Islet precursor cell (in vitro differentiated cells): ENCODE measurements at regions not wholly inside any gene's neighbourhood (a gene's known extent, or its start where the extent isn't known, plus 50 kb on each side); places are given as distances from the start of the nearest gene placed in this dataset.
"Not testable (repeated sequence)": the region's sequence is repeated elsewhere in the genome, so short reads cannot be mapped to it uniquely, and the experiment has no call there.

Experiments used
- DNase-seq: peaks from one replicate; pipeline ENCODE4 v3.0.0-alpha.2; 2018

GRCh38 chr10:45056806-45057205 is 56.1 kb downstream of the ZNF22 start:
- not testable (repeated sequence) for DNase-seq

DNA sequence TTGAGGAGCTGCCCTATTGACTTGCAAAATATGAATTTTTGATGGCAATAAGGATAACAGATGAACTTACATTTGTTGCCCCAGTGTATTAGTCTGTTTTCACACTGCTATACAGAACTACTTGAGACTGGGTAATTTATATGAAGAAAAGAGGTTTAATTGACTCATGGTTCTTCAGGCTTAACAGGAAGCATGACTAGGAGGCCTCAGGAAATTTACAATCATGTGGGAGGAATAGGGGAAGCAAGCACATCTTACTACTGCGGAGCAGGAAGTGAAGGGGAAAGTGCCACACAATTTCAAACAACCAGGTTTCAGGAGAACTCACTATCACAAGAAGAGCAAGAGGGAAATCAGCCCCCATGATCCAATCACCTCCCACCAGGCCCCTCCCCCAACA is 57.9 kb downstream of the ZNF22 start:
- DNase-seq = no peak

GRCh38 chr10:45058992-45059561 is 58.4 kb downstream of the ZNF22 start:
- DNase-seq = no peak

DNA sequence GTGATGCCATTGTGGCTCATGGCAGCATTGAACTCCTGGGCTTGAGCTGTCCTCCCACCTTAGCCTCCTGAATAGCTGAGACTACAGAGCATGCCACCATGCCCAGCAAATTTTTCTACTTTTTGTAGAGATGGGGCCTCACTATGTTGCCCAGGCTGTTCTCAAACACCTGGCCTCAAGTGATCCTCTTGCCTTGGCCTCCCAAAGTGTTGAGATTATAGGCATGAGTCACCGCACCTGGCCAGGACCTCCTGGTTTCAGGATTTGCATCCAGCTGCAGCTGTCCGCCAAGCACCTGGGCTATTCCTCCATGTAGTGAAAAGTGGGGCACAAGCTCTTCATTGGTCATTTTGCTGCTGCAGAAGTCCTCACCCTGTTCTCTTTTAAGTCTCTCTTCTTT is 58.9 kb downstream of the ZNF22 start:
- DNase-seq = no peak

GRCh38 chr10:45061982-45062381 is 61.3 kb downstream of the ZNF22 start:
- no peak for DNase-seq

DNA sequence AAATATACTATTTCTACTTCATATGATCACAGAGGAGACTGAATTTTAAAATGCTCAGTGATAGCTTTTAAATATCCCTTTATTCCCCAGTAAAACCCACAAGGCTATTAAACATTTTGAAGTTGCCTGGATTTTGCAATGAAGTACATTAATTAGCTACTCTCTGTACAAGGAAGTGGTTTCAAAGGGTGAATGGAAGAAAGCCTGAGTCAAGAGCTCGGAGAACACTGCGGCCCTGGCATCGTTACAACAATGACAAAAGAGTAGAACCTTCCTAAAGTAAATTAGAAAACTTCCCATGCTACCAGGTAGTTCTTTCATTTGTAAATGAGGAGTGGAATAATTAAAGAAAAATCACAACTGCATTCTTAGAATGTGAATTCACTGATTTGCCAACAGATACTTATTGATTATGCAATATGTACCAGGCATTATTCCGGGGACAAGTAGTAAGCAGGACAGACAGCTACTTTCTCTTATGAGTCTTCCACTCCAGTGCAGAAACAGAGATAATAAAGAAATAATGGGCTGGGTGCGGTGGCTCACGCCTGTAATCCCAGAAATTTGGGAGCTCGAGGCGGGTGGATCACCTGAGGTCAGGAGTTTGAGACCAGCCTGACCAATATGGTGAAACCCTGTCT is 63.0 kb downstream of the ZNF22 start:
- DNase-seq = no peak

- no peak for DNase-seq
Observed at GRCh38 chr10:45064998-45065397, 64.3 kb downstream of the ZNF22 start.

DNA sequence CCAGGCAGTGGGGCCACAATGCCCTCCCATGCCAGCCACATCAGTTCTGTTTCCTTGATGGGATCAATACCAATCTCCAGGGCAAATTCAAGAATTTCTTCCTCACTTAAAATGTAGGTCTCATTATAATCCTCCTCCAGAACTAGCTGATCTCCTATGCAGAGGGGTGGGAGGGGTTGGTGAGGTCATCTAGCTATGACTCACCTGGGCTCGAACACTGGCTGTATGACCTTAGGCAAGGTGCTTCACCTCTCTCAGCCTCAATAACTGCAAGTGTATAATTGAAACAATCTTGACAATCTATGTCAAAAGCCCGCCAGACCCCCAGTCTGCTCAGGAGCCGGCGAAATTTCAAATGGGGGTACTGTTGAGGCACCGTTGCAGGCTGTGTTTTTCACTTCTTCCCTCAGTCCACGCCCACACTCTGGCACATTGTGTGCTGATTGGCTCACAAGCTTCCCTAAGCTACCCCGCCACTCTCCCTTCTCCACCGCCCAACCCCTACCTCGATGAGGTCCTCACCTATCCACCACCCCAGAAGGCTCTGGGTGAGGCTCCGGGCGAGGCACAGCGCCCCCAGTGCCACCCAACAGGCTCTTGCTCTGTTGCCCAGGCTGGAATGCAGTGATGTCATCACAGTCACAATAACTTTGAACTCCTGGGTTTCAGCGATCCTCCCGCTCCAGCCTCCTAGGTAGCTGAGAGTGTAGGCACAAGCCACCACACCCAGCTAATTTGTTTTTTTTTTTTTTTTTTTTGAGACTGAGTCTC is 70.5 kb downstream of the ZNF22 start:
- peak; percentile 72 for DNase-seq

DNA sequence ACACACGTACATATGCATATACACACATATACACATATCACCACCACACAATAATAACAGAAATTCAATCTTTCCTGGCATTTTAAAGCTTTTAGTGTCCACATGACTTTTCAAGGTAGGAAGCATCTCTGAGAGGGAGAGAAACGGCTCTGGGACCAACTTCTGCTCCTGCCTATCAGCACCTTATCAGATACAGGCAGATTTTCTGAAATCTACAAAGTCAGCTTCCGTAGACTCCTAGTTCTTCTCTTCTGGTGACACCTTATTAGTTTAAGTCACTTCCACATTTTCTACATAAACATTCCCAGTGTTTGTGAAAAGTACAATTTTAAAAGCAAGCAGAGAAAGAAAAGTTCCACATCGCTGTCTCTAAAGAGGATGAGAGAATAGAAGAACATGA is 74.5 kb downstream of the ZNF22 start:
- no peak for DNase-seq

DNA sequence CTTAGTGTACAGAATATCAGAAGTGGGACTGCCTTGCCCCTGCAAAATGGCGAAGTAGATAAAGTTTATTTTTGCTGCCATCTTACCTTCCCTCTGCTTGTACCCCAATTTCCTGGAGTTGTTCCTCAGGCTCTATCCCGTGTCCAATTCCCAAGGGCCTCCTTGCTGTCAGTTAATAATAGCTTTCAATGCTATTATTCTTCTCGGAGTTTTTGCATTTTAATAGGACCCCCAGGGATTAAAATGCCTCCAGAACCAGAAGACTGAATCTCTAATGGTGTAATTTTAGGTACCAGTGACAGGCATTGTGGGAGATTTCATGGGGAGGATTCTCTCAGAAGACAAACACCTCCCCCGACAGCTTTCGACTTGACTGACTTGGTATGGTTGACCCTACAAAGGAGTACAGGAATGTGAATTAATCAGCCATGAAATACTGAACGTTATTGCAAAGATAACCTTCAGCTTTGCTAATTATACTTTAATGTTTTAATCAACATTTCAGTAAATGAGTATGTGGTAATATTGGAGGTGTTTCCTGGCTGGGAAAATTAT is 75.2 kb downstream of the ZNF22 start:
- DNase-seq = no peak

- no peak for DNase-seq
Observed at GRCh38 chr10:45076891-45077290, 76.2 kb downstream of the ZNF22 start.

DNA sequence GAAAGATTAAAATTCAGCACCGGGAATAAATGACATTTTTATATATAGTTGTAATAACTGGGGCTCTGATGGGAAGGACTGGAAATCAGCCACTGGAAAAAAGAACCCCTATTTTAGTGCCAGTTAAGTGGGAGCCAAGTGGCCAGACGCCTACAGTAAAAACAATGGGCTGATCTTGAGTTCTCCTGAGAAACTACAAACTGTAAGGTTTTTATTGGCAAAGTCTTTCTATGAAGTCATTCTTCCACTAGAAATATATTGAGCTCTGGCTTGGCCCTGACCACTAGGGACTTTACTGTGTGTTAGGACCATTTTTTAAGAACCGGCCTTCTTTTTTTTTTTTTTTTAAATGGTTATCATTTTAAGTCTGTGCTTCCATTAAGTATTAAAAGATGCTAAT is 79.6 kb downstream of the ZNF22 start:
- no peak for DNase-seq

GRCh38 chr10:45082176-45082575 is 81.5 kb downstream of the ZNF22 start:
- no peak for DNase-seq

GRCh38 chr10:45091968-45092367 is 91.2 kb downstream of the ZNF22 start:
- DNase-seq = no peak

DNA sequence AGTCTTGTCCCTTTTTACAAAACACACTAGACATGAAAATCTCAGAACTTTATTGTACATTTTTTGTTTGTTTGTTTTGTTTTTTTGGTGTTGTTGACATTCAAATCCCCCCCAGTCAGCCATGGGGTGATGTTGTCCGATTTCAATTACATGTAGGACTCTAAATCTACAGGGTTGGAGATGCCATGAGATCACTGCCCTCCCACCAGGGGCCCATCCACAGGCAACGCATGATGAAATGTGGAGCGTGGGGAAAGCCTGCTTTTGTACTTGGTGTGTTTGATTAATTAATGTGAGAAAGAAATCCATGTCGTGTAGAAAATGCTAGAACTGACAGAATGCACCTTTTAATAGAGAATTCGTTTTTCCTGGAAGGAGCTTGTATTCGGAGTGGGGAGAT is 93.2 kb downstream of the ZNF22 start:
- no peak for DNase-seq

GRCh38 chr10:45095286-45095685 is 94.6 kb downstream of the ZNF22 start:
- no peak for DNase-seq

- no peak for DNase-seq
Observed at GRCh38 chr10:45096001-45096400, 95.3 kb downstream of the ZNF22 start.

GRCh38 chr10:45100429-45100828 is 99.7 kb downstream of the ZNF22 start:
- DNase-seq = no peak

DNA sequence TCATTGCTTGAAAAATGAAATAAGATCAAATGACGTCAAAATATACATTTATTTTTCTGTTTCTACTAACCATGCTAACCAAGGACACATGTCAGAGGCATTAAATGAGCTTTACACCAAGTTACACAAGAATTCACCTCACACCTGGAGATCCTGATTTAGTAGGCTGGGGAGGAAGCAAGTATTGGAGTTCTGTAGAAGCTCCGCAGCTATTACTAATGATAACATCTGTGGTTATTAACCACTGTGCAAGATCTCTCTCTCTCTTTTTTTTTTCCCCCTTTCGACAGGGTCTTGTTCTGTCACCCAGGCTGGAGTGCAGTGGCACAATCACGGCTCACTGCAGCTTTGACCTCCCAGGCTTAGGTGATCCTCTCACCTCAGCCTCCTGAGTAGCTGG is 104.0 kb downstream of the ZNF22 start:
- DNase-seq = no peak

DNA sequence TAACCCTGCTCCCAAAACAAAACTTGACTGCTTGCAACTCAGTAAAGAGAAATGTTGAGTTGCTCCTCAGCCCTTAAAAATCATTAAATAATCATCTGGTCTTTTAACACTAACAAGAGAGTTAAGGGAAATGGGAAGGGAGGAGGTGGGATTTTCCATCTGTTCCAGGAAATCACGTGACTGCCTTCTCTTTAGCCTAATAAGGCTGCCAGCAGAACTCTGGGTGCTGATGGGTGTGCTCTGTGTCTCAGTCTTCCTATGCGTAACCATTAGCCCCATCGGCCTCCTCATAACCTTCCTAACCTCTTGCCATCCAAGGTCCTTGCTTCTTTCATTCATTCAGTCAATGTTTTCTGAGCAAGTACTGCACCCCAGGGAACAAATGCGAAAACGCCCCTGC is 104.6 kb downstream of the ZNF22 start:
- not testable (repeated sequence) for DNase-seq

GRCh38 chr10:45106236-45106856 is 105.6 kb downstream of the ZNF22 start:
- DNase-seq = no peak

- DNase-seq = no peak
Observed at GRCh38 chr10:45111509-45111908, 110.8 kb downstream of the ZNF22 start.

DNA sequence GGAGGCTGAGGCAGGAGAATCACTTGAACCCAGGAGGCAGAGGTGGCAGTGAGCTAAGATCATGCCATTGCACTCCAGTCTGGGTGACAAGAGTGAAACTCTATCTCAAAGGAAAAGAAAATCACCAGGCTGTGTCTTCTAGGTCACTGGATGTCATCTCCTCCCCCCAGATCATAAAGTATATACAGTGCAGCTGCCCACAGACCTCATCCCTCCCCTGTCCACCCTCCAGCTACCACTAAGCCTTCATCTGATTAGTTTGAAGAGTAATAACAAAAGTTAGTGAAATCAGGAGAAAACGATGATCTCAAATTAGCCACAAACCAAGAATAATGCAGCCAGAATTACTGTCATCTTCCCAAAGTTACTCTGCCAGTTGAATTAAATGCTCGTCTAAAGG is 117.2 kb downstream of the ZNF22 start:
- not testable (repeated sequence) for DNase-seq

GRCh38 chr10:45118929-45119328 is 118.2 kb downstream of the ZNF22 start:
- DNase-seq = no peak
